HG03354 (cell line): ENCODE measurements at regions not wholly inside any gene's neighbourhood (a gene's known extent, or its start where the extent isn't known, plus 50 kb on each side); places are given as distances from the start of the nearest gene placed in this dataset.
"Not testable (repeated sequence)": the region's sequence is repeated elsewhere in the genome, so short reads cannot be mapped to it uniquely, and the experiment has no call there.

Source experiments
- ATAC-seq: cut with Tn5 transposase; IDR thresholded peaks from one replicate; pipeline ENCODE4 v1.9.1; 2021; ENCODE audit warnings: mild to moderate bottlenecking; ENCODE audit not compliant: unreplicated experiment, poor library complexity, severe bottlenecking

DNA sequence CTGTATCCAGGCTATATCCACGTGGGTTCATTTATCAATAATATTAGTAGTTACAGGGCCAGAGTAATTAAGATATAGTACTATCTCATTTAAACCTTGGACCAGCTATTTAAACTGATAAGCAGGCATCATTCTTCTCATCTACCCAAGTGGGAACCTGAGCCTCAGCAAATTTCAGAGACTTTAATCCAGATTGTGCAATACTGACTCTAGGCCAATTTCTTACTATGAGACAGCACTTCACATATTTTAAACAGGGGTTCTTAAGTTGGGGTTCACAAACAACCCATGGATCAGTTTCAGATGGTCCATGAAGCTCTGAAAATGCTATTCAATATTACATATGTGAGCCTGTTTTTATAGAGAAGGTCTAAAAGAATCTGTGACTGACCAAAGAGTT is 302.7 kb upstream of the PSMD7 start:
- no peak for ATAC-seq

DNA sequence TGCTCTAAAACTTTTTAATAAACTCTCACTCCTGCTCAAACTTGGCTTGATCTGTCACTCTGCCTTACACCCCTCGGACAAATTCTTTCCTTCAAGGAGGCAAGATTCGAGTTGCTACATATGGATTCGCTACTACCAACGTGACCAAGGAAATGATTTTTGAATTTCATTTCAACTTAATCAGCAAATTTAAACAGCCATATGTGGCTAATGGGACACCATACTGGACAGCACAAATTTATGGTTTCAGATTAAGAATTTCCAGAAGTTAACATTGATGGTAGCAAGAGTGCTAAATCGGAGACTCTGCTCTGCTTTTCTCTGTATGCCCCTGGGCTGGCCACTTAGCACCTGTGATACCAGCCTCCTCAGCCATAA is 318.2 kb upstream of the PSMD7 start:
- no peak for ATAC-seq

DNA sequence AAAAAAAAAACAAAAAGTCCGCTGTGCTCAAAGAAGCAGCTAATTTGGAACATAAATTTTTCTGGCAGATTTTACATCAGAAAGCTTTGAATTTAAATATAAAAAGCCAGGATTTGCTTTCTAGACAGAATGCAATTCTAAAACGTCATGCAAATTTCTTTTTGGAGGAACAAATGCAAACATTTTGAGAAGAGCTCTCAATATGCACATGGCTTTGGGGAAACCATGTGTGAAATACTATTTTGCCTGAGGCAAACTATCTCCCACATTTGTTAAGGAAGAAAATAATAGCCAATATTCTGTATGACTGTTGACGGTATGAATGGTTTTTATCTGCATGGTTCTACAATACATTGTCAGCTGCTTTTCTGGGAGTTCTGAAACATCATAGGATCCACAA is 320.0 kb upstream of the PSMD7 start:
- ATAC-seq = no peak

DNA sequence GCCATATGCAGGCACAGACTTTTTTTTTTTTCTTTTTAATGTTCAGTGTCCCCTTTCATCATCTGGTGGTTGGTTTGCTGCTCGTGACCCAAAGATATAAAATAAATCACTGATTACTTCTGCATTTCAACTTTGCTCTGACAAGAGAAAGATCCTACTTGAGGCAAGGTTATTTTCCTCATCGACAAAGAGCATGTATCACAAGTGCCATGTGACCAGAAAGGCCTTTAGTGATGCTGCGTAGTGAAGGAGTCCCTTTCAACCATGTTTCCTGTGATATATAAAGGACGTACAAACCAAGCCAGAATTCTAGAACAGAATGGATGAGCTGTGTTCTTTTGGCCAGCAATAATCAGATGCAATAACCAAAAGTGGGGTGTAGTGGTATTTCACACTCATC is 323.4 kb upstream of the PSMD7 start:
- ATAC-seq = no peak

DNA sequence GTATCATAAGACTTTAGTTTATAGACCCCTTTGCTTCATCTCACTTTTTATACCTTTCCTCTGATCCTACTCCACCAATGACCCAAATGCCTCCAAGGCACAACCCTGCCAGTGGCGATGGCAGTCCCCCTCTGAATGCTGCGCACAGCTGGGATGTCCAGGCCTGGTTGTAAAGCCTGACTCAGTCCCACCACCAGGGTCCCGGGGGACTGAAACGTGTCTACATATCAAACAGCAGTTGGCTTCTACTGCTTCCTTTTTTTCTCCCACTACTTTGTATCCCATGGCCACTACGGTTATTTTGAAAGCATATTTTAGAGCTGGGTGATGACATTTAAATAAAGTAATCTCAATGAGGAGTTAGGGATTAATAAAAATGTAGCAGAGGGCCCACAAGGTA is 329.8 kb upstream of the PSMD7 start:
- ATAC-seq = no peak

DNA sequence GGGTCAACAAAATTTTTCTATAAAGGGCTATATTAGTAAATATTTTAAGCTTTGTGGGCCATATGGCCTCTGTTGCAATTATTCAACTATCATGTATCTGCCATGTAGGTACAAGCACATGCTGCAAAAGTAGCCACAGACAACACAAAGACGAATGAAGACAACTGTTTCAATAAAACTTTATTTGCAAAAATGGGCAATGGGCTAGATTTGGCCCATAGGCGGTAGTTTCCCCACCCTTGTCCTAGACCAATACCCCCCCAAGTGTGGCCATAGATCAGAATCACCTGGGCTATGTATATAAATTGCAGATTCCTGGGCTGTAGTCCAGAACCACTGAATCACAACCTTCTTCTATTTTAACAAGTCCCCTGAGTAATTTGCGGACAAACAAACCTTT is 331.0 kb upstream of the PSMD7 start:
- no peak for ATAC-seq

DNA sequence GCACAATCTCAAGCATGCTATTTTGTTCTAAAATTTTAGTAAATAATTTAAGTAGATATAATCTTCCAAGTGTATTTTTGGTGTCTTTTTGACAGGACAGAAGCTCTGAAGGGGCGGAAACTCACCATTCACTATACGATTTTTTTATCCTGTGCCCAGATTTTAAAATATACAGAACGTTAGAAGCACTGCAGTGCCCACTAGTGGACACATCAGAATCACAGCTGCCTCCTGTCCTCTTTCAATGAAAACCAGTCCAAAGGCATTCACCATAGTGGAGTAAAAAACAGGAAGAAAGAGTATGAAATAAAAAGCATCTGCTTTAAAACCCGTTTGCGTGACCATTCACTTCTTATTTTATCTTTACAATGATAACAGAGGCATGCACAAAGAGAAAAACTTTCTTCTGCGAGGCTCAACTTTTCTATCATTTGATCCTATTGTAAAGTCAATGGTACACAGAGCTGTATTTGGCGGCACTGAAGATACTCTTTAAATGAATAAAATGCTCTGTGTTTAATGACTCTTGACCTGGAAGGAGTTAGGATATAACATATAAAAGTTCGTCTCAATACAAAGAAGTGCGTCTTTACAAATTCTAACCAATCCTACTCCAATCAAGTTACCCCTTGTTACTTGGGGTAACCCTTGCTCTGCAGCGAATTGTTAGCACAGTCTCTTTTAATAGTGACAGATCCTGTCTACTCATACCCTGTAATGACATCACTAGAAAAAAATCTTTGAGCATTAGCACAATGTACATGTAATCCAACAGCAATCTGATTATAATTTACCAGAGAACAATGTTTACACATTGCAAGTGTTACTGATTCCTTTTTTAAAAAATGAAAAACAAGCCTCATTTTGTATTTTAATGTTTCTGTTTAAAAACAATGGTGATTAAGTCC is 339.8 kb upstream of the PSMD7 start:
- ATAC-seq = no peak

DNA sequence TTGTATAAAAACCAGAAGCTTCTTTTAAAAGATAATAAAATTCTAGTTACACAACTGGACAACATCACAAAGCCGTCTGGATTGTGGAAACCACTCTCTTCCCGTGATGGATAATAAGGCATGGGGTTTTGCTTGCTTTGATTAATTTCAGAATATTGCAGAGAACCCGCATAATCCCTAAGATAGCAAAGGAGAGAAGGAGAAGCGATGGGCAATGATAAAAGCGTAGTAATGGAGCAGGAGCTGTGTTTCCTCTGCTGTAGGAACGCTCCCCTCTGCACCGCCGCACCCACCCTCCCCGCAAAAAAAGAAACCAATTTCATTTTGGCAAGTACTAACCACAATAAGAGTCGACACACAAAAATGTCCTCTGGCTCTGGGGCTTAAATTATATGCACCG is 340.9 kb upstream of the PSMD7 start:
- ATAC-seq = no peak

DNA sequence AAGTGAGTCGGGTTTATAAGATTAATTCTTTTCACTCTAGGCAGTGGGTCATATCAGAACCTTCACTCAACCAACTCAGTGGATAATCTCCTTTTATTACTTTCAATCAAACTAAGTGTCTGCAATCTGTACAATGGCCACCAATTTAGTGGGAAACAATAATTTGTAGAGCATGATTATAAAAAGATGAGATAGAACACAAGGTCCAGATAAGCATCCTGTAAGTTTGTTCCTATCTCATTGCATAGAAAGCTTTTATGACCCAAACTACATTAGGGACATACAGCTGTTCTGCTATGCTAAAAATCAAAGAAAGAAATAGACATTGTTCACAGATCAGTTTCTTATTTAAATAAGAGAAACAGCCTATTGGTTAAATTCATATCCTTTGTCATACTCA is 341.4 kb upstream of the PSMD7 start:
- no peak for ATAC-seq

DNA sequence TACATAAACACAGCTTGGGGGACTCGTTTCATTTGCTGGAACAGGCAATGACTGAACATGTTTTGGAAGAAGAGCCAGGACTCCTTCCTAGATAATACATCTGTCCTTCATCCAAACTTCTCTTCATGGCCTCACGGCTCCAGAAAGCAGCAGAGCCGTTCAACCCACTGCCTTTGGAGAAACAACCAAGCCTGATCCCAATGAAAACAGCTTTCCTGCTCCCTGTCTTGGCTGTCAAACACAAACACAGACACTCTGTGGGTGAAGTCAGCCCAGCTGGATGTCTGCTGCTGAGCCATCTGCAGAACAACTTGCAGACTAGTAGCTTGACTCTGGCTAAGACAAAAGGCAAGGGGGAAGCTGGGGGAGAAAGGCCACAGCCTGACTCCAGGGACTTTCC is 345.1 kb upstream of the PSMD7 start:
- ATAC-seq = no peak

DNA sequence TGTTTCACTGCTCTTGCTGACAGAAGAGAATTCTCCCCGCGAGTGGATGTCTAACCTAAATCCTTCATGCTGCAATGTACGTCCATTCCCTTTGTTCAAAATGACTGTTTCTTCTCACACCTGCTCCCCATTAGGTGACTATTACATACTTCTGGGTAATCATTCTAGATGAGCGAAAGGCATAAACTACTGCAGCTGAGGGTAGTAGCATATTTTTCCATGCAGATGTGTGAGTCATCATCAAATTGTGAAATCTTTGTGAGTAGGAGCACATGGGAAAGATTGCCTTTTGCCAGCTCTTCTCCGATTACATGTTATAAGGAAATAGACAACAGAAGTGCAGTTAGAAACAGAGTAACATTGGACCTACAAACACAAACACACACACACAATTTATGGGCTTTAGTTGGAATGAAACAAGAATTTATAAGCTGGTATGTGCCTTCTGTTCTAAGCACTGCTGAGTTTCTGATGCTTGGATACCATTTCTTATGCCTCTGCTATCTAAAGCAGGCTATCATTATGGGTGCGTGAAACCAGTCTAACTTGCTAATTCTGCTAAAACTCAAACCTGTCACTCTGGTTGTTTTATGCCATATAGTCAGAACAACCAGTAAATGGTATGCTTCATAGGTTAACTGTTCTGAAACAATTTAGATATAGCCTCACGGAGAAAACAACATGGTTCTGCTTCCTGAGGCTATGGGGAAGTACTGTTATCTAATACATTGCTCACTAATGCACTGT is 346.9 kb upstream of the PSMD7 start:
- ATAC-seq = no peak

DNA sequence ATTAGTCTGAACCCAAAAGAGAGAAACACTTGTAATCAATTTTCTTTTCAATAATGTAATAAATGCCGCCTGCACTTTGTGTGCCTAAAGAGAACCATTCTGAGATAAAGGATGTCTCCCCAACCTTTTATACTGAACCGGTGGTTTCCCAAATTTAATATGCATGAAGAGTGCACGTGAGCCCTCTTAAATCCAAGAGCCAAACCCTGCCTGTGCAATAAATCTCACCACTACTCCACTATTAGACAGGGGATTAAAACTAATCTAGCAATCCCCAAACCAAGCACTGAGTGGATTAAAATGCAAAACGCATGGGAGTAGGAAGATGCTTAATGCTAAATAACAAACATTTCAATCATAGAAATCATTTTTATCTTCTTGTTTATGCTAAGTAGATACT is 351.0 kb upstream of the PSMD7 start:
- no peak for ATAC-seq

DNA sequence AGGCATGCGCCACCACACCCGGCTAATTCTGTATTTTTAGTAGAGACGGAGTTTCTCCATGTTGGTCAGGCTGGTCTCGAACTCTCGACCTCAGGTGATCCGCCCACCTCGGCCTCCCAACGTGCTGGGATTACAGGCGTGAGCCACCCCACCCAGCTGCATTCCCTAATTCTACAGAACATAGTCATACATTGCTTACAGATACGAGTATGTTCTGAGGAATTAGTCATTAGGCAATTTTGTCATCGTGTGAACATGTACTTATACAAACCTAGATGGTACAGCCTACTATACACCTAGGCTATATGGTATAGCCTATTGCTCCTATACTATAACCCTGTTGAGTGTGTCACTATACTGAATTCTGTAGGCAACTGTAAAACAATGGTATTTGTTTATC is 353.4 kb upstream of the PSMD7 start:
- ATAC-seq = not testable (repeated sequence)

DNA sequence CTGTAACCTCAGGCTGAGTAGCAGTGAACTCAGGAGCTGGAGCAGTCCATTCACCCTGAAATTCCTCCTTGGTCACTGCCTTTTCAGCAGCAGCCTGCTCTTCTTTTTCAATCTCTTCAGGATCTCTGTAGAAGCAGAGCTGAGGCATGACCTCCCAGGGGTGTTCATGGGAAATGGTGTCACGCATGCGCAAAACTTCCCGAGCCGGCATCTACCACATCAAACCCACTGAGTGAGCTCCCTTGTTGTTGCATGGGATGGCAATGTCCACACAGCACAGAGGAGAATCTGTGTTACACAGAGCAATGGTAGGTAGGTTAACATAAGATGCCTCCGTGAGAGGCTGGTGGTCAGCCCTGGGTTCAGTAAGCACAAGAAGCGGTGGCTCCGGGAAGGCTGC is 355.8 kb upstream of the PSMD7 start:
- ATAC-seq = not testable (repeated sequence)

DNA sequence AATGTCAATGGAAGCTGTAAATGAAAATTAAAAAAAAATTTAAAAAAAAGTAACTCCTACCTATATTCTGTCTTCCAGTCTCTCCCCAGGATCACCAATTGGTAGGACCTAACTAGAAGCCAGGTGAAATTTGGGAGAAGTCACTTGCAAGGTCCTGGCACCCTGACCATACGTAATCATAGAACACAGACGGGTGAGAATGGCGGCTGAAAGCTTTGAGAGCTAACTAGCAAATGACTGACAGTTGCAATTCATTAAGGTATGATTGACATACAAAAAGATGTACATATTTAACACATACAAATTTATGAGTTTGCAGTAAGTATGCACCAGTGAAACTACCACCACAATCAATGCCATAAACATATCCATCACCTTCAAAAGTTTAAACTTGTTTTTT is 372.7 kb upstream of the PSMD7 start:
- ATAC-seq = no peak

DNA sequence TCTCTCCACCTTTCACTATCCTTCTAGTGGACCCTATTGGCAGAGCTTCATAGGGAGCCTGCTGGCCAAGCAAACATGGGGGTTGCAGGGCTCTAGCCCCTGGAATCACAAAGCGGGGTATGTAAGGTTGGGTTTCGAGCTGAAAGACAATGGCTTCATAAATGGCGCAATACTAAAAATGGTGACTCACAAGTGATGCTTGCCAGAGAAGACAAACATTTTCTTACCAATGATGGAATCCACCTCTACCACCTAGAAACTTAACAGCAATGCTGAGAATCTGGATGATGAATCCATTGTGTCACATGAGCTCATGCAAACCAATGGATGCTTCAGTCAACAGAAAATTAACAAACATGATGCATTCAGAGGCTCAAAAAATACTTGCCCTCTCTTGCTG is 375.3 kb upstream of the PSMD7 start:
- ATAC-seq = no peak

DNA sequence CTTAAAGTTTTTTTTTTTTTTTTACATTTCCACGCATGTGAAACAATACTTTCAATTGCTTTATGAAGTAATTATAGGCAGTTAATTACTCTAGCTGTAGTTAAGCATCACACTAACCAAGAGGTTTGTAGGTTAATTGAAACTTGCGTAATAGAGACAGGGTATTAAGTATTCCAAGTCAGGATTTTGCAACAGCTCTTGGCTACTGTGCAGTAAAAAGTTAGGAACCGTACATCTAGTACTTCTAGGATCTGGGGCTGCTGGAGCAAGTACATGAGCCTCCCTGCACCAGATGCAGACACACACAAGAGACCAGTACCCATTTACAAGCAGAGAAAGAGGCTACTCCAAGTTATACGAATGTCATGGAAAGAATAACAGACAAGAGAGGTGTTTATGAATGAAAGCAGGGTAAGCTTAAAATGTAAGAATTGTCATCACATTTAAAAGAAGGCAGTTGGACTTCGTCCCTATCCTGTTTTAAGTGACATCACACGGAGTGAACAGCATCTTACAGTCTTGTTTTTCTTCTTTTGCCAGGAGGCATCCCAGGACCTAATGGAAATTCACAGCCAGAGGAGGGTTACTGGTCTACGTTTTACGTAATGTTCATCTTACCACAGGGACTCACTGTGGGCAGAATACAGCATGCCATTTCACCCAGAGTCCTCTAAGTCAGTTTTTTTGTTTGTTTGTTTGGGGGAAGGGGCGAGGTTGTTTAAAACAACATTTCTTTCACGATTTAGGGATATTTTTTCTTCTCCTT is 379.6 kb upstream of the PSMD7 start:
- no peak for ATAC-seq

DNA sequence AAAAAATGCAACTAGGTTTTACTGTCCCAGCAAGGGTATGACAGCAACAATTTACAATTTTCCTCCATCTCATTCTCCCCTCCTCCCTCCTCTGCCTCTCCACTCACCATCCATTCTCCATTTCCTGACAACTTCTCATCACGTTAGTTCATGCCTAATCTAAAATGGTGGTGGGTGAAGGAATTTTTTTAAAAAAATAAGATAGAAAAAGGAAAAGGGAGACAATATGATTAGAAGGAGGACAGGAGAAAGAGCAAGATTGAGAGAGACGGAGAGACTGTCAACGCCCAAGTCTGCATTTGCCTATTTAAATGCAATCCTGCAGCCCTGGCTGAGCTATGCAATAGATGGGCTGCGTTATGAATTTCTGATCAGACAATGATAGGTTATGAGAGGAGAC is 380.7 kb upstream of the PSMD7 start:
- no peak for ATAC-seq

DNA sequence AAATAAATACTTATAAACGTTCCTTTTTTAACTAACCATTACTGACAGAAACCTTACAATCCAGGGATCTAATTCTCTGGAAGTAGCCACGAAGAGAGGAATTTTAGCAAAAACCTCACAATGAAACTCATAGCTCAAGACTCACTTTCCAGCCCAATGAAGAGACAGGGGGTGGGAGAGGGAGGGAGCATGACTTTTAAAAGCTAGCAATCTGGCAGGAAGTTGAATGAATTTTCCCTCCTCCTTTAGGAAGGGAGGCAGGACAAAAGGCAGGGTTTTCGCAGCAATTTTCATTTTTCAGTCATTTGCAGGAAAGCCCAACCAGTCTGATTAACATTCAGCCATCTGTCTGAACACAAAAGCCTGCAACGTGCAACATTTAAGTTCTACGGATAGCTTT is 381.5 kb upstream of the PSMD7 start:
- no peak for ATAC-seq

DNA sequence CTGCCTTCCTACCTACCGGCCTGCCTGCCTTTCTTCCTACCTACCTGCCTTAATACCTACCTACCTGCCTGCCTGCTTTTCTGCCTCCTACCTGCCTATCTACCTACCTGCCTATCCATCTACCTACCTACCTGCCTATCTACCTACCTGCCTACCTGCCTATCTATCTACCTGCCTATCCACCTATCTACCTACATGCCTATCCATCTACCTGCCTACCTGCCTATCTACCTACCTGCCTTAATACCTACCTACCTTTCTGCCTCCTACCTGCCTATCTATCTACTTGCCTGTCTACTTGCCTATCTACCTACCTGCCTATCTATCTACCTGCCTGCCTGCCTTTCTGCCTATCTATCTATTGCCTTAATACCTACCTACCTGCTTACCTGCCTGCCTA is 383.8 kb upstream of the PSMD7 start:
- ATAC-seq = no peak

DNA sequence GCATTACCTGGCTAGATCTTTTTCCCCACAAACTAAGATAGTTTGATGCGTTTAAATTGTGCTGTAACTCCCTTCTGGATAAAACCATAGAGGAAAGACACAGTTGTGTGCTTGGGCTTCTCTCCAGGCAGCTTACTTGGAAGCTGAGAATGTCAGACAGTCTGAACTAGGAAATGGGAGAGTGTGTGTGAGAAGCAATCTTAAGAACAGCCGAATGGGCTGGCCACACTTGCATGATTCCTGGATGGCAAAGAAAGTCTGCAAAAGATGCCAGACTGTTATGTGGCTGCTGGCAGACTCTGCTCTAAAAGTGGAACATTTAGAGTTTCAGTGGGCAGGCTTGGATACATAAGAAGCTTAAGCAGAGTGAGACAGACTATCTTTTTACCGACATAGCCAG is 384.3 kb upstream of the PSMD7 start:
- no peak for ATAC-seq
